WTC11 (cell line): ENCODE measurements at regions not wholly inside any gene's neighbourhood (a gene's known extent, or its start where the extent isn't known, plus 50 kb on each side); places are given as distances from the start of the nearest gene placed in this dataset.

Experiments used
- ATF3 ChIP-seq: sonication (generic); formaldehyde crosslinking; conservative IDR thresholded peaks from 2 replicates; pipeline ENCODE4 v1.8.1; 2022; ENCODE audit warnings: mild to moderate bottlenecking, missing genetic modification reagents
- FOXJ3 ChIP-seq: sonication (generic); formaldehyde crosslinking; IDR thresholded peaks from 2 replicates; pipeline ENCODE4 v1.9.0; 2021; ENCODE audit warnings: missing genetic modification reagents, mild to moderate bottlenecking, borderline replicate concordance
- IRF1 ChIP-seq: sonication (generic); formaldehyde crosslinking; IDR thresholded peaks from 2 replicates; pipeline ENCODE4 v1.8.0; 2023; ENCODE audit warnings: missing genetic modification reagents
- MYBL2 ChIP-seq: sonication (generic); formaldehyde crosslinking; IDR thresholded peaks from 2 replicates; pipeline ENCODE4 v1.8.1; 2023; ENCODE audit warnings: mild to moderate bottlenecking, moderate library complexity, missing genetic modification reagents
- PRDM15 ChIP-seq: sonication (generic); formaldehyde crosslinking; IDR thresholded peaks from 2 replicates; pipeline ENCODE4 v1.8.0; 2022; ENCODE audit warnings: missing genetic modification reagents
- ZNF423 ChIP-seq: fragments of 250-450 bp; sonication (Bioruptor Pico); IDR thresholded peaks from 2 replicates; pipeline ENCODE4 v2.1.2; 2022; ENCODE audit warnings: mild to moderate bottlenecking, moderate library complexity
- ZNF512 ChIP-seq: sonication (generic); formaldehyde crosslinking; IDR thresholded peaks from 2 replicates; pipeline ENCODE4 v1.8.1; 2022; ENCODE audit warnings: missing genetic modification reagents, borderline replicate concordance
- TF ChIP-seq, protein P1 (sequence below): fragments of 200-600 bp; IDR thresholded peaks from 2 replicates; pipeline ENCODE4 v1.8.0; 2022; ENCODE audit warnings: antibody characterized with exemption

- TF ChIP-seq PRDM15 (CRISPR knock-in tag) (no peak), FOXJ3 (CRISPR knock-in tag) (no peak), ZNF512 (CRISPR knock-in tag) (no peak), ZNF423 (CRISPR knock-in tag) (no peak), IRF1 (CRISPR knock-in tag) (no peak), ATF3 (CRISPR knock-in tag) (no peak), MYBL2 (CRISPR knock-in tag) (no peak)
- TF ChIP-seq, protein P1, sequence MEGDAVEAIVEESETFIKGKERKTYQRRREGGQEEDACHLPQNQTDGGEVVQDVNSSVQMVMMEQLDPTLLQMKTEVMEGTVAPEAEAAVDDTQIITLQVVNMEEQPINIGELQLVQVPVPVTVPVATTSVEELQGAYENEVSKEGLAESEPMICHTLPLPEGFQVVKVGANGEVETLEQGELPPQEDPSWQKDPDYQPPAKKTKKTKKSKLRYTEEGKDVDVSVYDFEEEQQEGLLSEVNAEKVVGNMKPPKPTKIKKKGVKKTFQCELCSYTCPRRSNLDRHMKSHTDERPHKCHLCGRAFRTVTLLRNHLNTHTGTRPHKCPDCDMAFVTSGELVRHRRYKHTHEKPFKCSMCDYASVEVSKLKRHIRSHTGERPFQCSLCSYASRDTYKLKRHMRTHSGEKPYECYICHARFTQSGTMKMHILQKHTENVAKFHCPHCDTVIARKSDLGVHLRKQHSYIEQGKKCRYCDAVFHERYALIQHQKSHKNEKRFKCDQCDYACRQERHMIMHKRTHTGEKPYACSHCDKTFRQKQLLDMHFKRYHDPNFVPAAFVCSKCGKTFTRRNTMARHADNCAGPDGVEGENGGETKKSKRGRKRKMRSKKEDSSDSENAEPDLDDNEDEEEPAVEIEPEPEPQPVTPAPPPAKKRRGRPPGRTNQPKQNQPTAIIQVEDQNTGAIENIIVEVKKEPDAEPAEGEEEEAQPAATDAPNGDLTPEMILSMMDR, result no peak
Measured at GRCh38 chr10:130746311-130746710, 565.2 kb downstream of the TCERG1L start.
